GM19328 (cell line): ENCODE measurements at regions not wholly inside any gene's neighbourhood (a gene's known extent, or its start where the extent isn't known, plus 50 kb on each side); places are given as distances from the start of the nearest gene placed in this dataset.

Source experiments
- ATAC-seq: cut with Tn5 transposase; IDR thresholded peaks from one replicate; pipeline ENCODE4 v1.9.1; 2021; ENCODE audit warnings: mild to moderate bottlenecking, moderate library complexity; ENCODE audit not compliant: unreplicated experiment

DNA sequence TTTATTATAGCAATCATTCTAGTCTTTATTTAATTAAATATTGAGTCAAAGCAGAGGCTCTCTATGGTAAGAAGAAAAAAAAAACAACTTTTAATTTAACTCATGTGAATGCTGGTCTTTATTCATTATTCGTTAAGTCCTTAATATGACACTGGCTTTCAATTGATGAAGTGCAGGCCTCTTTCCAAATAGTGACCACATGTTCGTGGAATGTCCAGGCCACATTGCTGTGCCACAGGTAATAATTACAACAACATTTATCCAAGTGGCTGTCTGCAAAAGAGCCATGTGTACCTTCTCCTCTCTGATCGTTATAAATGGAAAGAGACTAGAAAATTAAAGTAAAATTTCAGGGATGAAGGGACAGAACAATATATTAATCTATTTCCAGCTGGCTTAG, 220.1 kb upstream of the PABPC4L start:
- ATAC-seq = no peak

- ATAC-seq = no peak
These were observed 207.3 kb upstream of the PABPC4L start for GRCh38 chr4:134408897-134409296.

GRCh38 chr4:134401798-134402197, 200.2 kb upstream of the PABPC4L start:
- ATAC-seq = no peak

GRCh38 chr4:134393592-134393991, 192.0 kb upstream of the PABPC4L start:
- no peak for ATAC-seq

GRCh38 chr4:134390319-134390718, 188.7 kb upstream of the PABPC4L start:
- no peak for ATAC-seq

GRCh38 chr4:134388351-134388750, 186.8 kb upstream of the PABPC4L start:
- no peak for ATAC-seq

DNA sequence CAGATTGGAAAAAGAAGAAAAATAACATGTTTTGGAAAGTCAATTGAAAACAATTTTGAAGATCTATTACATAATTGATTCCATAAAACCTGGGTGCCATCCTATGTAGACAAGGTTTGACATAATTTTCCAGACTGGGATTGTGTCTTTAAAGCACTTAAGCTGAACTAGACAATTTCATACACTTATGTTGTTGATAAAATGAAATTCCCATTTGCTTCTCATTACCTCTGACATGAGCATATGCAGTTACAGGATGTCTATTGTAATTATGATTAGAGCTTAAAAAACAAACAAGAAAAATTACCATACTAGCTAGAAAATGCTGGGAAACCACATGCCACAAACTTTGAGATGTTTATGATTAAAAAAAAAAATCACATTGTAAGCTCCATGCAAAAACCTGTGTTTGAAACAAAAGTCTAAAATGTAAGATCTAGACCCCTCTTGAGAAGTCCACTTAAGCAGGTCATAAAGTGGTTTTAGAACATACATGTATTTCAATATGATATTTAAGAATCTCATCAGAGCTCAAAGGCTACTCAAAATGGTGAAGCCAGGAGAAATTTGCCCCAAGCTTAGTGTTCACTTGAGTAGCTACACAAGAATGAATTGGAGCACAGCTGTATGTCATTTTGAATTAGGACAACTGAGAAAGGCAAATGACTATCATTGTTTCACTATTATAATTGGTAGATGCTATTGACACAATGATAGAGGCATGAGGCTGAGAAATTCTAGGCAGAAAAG, 181.1 kb upstream of the PABPC4L start:
- ATAC-seq = no peak

DNA sequence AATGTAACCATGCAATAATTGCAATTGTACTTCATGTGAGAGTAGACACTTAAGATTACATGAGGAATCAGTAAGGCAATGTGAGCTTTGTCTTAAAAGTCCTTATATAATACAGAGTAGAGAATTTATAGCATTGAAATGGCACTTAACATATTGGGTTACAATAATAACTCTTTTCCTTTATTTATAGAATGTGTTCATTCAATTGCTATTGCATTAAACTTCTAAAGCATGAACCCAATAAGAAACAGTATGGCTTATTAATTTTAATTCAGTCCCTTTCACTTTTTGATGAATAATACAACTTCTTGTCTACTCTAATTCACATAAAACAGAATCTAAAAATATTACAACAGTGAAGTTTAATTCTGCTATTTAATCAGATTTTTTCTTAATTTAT, 174.2 kb upstream of the PABPC4L start:
- no peak for ATAC-seq

DNA sequence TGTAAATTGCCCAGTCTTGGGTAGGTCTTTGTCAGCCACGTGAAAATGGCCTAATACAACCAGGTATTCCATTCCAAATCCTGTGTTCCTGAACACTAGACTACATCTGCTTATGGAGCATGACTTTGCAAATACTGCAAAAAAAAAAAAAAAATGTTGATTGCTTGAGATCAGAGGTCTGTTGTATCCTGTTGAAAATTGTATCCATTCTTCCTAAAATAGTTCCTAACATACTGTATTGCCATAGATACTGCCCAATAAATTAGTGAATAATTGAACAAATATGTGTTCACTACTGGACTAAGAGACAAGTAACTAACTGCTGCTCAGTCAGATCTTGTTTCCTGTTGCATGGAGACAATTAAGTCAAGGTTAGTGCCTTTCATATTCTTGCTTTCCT, 164.3 kb upstream of the PABPC4L start:
- no peak for ATAC-seq

GRCh38 chr4:134364928-134365327, 163.3 kb upstream of the PABPC4L start:
- no peak for ATAC-seq

GRCh38 chr4:134345244-134345643, 143.7 kb upstream of the PABPC4L start:
- ATAC-seq = no peak

DNA sequence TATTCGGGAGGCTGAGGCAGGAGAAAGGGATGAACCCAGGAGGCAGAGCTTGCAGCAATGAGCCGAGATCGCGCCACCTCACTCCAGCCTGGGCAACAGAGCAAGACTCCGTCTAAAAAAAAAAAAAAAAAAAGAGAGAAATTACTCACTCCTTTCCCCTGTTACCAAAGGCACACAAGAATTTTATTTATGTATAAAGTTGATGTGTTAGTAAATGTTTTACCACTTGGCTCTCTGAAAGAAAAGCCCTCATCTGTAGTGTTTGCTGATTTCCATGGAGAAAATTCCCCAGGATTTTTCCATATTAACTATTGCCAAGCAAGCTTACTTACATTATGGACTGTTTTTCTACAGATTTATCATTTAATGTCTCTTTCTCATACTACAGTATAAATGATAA, 142.1 kb upstream of the PABPC4L start:
- no peak for ATAC-seq

DNA sequence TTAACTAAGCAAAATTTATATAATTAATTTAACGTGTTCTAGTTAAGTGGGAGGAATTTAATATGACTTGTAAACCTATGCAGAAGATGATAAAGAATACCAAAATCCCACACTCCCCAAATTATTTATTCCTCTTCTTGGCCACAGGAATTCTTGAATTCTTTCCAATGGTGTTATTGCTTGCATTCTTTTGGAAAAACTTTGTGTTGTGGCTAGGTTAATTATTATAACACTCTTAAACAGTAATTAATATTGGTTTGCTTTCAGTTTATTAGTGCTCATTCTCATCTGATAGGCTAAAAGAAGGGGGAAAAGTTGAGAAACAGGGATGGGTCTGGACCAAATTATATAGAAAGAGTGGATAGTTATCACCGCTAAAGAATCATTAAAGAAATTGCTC, 141.5 kb upstream of the PABPC4L start:
- ATAC-seq = no peak

- no peak for ATAC-seq
These were observed 136.0 kb upstream of the PABPC4L start for GRCh38 chr4:134337574-134337973.

GRCh38 chr4:134328741-134329140, 127.2 kb upstream of the PABPC4L start:
- no peak for ATAC-seq

- no peak for ATAC-seq
These were observed 125.9 kb upstream of the PABPC4L start for GRCh38 chr4:134327274-134328122.

GRCh38 chr4:134326866-134327265, 125.3 kb upstream of the PABPC4L start:
- no peak for ATAC-seq

GRCh38 chr4:134324179-134324578, 122.6 kb upstream of the PABPC4L start:
- no peak for ATAC-seq

DNA sequence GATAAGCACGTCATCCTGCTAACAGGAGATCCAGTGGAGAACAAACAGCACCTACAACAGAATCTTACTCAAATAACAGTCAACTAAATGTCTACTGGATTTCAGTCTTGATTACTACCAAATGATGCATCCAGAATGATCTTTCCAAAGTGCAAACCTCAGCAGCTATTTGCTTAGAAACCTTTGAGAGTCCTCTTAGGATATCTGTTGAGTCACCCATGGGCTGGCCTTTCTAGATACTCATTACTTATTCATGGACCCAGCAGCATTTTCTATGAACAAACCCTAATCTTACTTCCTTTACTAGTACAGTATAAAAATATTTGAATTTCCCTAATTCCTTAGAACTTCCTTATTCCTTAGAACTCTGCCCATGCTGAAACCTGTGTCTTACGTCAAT, 118.5 kb upstream of the PABPC4L start:
- ATAC-seq = no peak

- ATAC-seq = no peak
These were observed 112.0 kb upstream of the PABPC4L start for GRCh38 chr4:134313591-134313990.

GRCh38 chr4:134309715-134310114, 108.1 kb upstream of the PABPC4L start:
- no peak for ATAC-seq

- no peak for ATAC-seq
These were observed 107.3 kb upstream of the PABPC4L start for GRCh38 chr4:134308910-134309309.
